Umbilical cord (tissue), 1 donor: ENCODE measurements at regions not wholly inside any gene's neighbourhood (a gene's known extent, or its start where the extent isn't known, plus 50 kb on each side); places are given as distances from the start of the nearest gene placed in this dataset.
A peak's percentile ranks its signal among the peaks of the same experiment; 100 is the strongest.

Experiments
- DNase-seq: peaks from one replicate; pipeline ENCODE4 v3.0.0-alpha.2; 2015; ENCODE audit warnings: low spot score

- no peak for DNase-seq
Measured at GRCh38 chr4:18975916-18976808, 954.6 kb upstream of the LCORL start.

DNA sequence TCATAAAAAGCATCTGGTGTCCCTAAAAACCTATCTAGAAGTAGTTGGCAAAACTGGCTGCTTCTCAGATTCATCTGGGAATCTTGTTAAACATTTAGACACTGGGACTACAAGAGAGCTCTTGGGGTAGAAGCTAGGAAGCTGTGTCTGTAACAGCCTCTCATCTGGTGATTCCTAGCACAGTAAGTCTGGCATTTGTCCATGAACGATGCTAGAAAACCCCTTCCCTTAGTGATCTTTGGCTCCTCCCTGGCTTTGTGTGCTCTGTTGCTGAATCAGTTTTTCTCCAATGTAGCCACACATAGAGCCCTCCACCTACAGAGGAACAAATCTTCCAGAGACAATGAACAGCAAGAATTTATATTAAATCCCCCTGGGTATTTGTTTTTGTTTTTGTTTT, 951.7 kb upstream of the LCORL start:
- DNase-seq: peak; percentile 33

DNA sequence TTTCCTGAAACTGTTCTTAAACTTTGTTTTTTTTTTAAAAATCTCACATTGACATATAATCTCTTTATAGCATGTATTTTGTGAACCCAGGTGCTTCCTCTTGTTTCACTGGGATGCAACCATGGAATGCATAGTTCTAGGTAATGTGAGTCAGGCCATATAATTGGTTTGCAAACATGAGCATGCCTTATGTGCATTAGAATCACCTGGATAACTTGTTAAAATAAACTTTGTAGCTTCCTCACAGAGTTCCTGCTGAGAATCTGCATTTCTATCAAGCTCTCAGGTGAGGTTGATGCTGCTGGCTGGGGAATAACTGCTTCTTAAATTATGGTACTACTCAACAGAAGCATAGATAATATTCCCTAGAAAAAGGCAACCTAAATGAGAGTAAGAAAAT, 940.3 kb upstream of the LCORL start:
- no peak for DNase-seq

DNA sequence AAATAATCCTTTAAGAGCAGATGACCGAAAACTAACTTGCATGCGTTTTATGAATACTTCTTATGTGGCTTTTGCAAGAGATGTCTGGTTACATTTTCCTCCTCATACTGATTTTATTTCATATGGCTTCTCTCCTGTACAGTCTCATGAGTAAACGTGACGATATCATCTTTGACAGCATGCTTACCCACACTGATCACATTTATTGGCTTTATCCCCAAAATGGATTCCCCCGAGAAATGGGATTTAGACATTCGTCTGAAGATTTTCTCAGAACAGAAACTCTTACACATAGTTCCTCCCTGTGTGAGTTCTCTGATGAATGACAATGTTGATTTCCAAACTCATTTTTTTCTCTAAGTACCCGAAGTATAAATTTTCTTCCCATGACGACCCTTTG, 939.7 kb upstream of the LCORL start:
- DNase-seq: peak; percentile 70

DNA sequence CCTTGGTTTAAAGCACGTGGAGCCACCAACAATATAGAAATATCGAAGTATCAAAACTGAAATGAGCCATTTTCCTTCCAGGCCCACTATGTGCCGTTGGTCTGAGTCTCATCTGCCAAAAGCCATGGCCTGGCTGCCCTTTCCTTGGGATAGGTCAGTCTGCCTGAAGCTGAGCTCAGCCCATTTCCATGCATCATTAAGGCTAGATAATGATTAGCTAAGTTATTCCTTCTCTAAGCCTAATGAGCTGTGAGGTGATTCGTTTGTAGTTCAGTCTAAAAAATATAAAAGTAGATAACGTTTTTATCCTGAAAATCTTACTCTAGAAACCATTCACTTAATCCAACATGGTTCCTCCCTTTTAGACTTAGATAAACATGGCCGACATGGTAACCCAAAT, 936.2 kb upstream of the LCORL start:
- DNase-seq: no peak

GRCh38 chr4:18954538-18954937, 933.0 kb upstream of the LCORL start:
- DNase-seq: no peak

DNA sequence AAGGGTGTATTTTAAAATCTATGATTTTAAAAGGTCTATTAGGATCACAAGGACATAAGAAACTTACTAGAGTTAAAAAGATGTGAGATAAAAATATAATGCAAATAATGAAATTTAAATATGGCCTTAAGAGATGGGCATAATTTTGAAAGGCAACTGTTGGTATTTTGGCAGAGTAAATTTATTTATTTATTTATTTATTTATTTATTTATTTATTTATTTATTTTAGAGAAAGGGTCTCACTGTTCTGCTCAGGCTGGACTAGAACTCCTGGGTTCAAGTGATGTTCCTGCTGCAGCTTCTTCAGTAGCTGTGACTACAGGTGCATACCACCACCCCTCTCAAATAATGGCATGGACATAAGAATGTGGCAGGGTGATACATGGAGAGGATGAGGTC, 932.1 kb upstream of the LCORL start:
- DNase-seq: no peak

DNA sequence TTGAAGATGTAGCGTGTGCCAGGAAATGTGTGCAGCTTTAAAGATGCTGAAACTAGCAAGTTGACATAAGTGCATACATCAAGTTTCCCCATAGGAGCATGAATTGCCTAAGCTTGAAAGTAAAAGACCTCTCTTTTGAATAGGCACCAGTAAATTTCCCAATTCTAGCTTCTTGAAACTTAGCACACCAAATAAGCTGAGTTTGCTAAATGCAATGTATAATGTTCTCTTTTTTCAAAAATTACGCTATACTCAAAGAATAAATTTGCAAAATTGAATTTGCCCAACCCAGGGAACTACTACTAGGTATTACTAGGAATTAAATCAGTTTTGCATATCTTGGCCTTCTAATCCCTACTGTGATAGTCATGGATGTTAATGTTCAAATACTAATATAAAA, 923.9 kb upstream of the LCORL start:
- DNase-seq: no peak

DNA sequence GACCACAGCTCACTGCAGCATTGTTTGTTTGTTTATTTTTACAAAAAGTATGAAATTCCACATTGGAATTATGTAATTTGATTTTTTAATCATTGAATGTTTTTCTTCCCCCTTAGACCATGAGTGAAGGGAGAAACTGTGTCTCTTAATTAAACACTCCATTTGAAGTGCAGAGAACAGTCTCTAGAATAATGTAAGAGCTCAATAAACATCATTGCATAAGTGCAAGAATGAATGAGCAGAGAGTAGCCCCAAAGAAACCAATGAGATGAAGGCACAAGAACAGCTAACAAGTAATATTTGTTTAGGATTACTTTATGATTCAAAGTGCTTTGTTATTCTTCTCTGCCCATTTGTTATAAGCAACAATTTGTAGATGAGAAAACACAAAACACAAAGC, 921.3 kb upstream of the LCORL start:
- no peak for DNase-seq

- peak; percentile 27 for DNase-seq
Measured at GRCh38 chr4:18938343-18939099, 917.0 kb upstream of the LCORL start.

GRCh38 chr4:18937746-18938145, 916.2 kb upstream of the LCORL start:
- no peak for DNase-seq

DNA sequence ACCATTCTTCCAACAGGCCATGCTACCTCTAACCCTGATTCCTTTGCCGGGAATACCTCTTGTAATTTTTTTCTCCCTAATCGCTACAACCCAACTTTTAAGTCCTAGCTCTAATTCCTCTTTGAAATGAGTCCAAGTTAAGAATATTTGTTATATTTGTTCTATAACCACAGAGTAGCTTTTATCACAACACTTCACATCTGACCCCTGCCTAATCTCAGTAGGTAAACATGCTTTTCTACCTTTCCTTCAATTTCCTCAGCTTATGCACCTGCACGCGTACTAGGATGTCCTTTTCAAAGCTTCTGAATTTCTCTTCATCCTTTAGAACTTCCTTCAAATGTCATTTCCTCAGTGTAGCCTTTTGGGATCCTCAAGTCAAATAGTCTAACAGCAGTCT, 915.5 kb upstream of the LCORL start:
- no peak for DNase-seq

GRCh38 chr4:18935659-18936345, 914.2 kb upstream of the LCORL start:
- DNase-seq: no peak

DNA sequence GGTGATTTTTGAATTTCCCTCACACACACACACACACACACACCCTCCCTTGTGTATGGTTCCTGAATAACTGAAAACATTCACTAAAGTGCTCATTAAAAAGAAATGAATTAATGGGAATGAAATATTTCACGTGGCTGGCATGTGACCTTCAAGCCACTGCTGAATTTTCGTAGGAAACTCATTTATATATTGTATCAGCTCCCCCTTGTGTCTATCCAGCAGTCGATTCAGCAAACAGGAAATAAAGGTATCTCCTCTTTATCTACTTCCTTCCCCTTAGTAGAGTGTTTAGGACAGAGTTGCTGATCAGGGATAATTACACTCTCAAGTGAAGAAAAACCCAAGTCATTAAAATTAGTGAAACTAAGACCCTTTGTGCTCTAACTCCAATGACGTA, 912.6 kb upstream of the LCORL start:
- no peak for DNase-seq

DNA sequence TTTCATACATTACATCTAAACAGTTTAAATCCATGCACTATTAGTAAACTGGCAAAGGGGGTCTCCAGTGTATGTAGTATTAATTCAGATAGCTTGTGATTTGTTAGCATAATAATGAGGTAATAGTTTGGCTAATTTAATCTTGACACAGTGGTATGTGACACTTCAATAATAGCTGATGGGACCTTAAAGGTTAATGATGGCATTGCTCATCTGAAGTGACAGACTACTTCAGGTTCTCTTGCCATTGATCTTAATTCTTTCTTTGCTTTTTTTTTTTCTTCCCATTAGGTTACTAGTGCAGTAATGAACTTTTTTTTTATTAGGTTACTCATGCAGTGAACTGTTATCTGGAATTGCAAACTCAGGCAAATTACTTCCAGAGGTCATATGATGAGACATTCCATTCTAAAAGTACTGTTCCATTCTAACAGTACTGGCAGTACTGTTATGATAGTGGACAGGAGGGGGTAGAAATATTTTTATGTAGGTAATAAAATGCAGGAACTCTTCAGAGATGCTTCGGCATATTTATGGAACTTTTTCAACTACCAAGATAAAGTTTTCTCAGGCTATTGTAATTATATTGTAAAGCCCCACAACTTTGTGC, 911.3 kb upstream of the LCORL start:
- no peak for DNase-seq

- DNase-seq: peak; percentile 58
Measured at GRCh38 chr4:18931643-18932377, 910.3 kb upstream of the LCORL start.

GRCh38 chr4:18930487-18930886, 908.9 kb upstream of the LCORL start:
- DNase-seq: no peak

DNA sequence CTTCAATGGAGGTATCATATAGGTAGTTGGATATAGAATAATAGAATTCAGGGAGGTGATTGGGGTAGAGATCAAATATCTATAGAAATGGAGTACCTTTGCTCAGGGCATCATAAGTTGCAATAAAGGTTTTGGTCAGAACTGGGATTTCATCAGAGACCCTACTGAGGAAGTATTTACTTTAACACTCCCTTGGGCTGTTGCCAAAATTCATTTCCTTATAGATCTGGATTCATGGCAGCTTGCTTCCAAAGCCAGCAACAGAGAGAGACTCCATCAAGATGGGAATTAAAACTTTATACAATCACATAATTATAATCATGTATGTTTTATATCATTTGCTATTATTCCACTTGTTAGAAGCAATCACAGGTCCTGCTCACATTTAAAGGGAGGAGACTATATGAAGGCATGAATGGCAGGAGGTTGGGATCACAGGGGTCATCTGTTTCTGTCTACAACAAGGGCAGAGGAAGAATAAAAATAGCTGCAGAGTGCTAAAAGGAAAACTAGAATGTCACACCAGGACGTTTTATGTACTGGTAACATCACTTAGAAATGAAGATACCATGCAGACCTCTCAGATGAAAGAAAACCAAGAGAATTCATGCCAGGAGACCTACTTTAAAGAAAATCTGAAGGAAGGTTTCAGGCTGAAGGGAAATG, 902.1 kb upstream of the LCORL start:
- DNase-seq: no peak

- no peak for DNase-seq
Measured at GRCh38 chr4:18917689-18918088, 896.1 kb upstream of the LCORL start.

DNA sequence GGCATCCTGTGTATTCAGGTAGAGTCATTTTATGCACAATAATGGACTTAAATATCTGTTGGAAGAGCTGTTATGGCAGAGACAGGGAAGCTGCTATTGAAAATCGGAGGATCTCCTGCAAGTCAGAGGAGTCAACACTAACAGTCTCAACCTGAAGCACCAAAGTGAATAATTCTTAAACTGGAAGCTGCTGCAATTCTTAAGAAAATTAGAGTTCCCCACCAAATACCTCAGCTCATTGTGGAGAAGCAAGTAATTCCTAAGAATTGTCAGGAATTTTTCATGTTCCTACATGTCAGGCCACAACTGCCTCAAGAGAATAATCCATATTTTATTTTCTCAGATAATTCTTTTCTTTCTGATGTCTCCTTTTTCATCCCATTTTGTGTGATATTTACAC, 892.6 kb upstream of the LCORL start:
- no peak for DNase-seq

DNA sequence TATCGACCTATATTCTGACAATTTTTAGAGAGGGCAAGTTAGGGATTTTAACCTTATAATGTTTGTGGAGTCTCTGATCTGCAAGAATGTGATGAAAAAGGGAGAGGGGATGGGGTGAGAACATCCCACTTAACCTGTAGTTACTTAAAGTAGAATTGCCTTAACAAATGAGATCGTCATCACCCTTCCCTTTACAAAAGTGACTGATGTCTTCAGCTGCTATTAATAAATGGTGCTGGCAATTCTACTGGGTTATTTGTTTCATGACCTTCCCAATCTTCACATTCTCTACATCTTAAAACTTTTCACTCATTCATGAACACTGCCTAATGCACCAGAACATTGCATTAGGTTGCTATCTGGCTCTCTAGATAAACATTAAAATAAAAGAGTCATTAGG, 873.4 kb upstream of the LCORL start:
- no peak for DNase-seq
